ENCODE measurements at regions not wholly inside any gene's neighbourhood (a gene's known extent, or its start where the extent isn't known, plus 50 kb on each side); places are given as distances from the start of the nearest gene placed in this dataset.

- in situ Hi-C loops (cut with MboI; ENCODE audit: low pct_ligation_motif_present in 1 of 4, low pct_unique_long_range_greater_than_20kb in 1 of 4, low sequenced_read_pairs in 3 of 4): no loop called here
- intact Hi-C loops (cut with DNase I; ENCODE audit: low total_unique reads): no loop called here
- H3K27ac ChIP-seq: no peak overlapping the region
- H3K4me3 ChIP-seq: no peak overlapping the region
- H3K27me3 ChIP-seq: no peaks in the 10 kb centered on the region
- no peaks in the 10 kb centered on the region for H3K36me3 ChIP-seq
- H3K9me3 ChIP-seq: no peaks in the 10 kb centered on the region
- DNase-seq: no peak
- H3K4me1 ChIP-seq: no peaks in the 10 kb centered on the region
- TF ChIP-seq POLR2AphosphoS5 (IDR thresholded peaks at IDR 0.05) (no peak), CTCF (IDR thresholded peaks at IDR 0.05) (no peak), EP300 (IDR thresholded peaks at IDR 0.05; ENCODE audit: low read depth) (no peak)
- WGBS, 2 donors (ENCODE audit: low coverage in 1 of 2): 67 to 71% methylated on average over 1 of the region's 1 CpG
Measured at GRCh38 chr4:141390571-141390970, 169.9 kb downstream of the ZNF330 start.

GRCh38 chr4:141391293-141391692, 170.6 kb downstream of the ZNF330 start:
- Histone ChIP-seq H3K27ac (no peak overlapping the region), H3K4me1 (no peaks in the 10 kb centered on the region), H3K27me3 (no peaks in the 10 kb centered on the region), H3K36me3 (no peaks in the 10 kb centered on the region), H3K4me3 (no peak overlapping the region), H3K9me3 (no peaks in the 10 kb centered on the region)
- in situ Hi-C loops (cut with MboI; ENCODE audit: low pct_ligation_motif_present in 1 of 4, low pct_unique_long_range_greater_than_20kb in 1 of 4, low sequenced_read_pairs in 3 of 4) (no loop called here), intact Hi-C loops (cut with DNase I; ENCODE audit: low total_unique reads) (no loop called here)
- TF ChIP-seq POLR2AphosphoS5 (IDR thresholded peaks at IDR 0.05): no peak
- TF ChIP-seq EP300 (IDR thresholded peaks at IDR 0.05; ENCODE audit: low read depth): no peak
- no peak for TF ChIP-seq POLR2A (IDR thresholded peaks at IDR 0.05)
- TF ChIP-seq CTCF (IDR thresholded peaks at IDR 0.05): no peak
- DNase-seq: no peak

GRCh38 chr4:141391771-141392170, 171.1 kb downstream of the ZNF330 start:
- Histone ChIP-seq H3K4me3 (no peak overlapping the region), H3K9me3 (no peaks in the 10 kb centered on the region), H3K36me3 (no peaks in the 10 kb centered on the region), H3K4me1 (no peaks in the 10 kb centered on the region), H3K27ac (no peak overlapping the region), H3K27me3 (no peaks in the 10 kb centered on the region)
- 48 to 59% methylated on average over 2 to 3 of the region's 3 CpGs for WGBS, 2 donors (ENCODE audit: low coverage in 1 of 2)
- DNase-seq: no peak
- intact Hi-C loops (cut with DNase I; ENCODE audit: low total_unique reads): no loop called here
- in situ Hi-C loops (cut with MboI; ENCODE audit: low pct_ligation_motif_present in 1 of 4, low pct_unique_long_range_greater_than_20kb in 1 of 4, low sequenced_read_pairs in 3 of 4): no loop called here
- TF ChIP-seq POLR2A (IDR thresholded peaks at IDR 0.05): no peak
- TF ChIP-seq CTCF (IDR thresholded peaks at IDR 0.05): no peak
- no peak for TF ChIP-seq EP300 (IDR thresholded peaks at IDR 0.05; ENCODE audit: low read depth)
- TF ChIP-seq POLR2AphosphoS5 (IDR thresholded peaks at IDR 0.05): no peak

GRCh38 chr4:141395246-141395830, 174.6 kb downstream of the ZNF330 start:
- in situ Hi-C loops (cut with MboI; ENCODE audit: low pct_ligation_motif_present in 1 of 4, low pct_unique_long_range_greater_than_20kb in 1 of 4, low sequenced_read_pairs in 3 of 4) (no loop called here), intact Hi-C loops (cut with DNase I; ENCODE audit: low total_unique reads) (no loop called here)
- no peak for DNase-seq
- Histone ChIP-seq H3K4me3 (no peak overlapping the region), H3K27ac (no peak overlapping the region), H3K36me3 (no peaks in the 10 kb centered on the region), H3K4me1 (no peaks in the 10 kb centered on the region), H3K9me3 (no peaks in the 10 kb centered on the region), H3K27me3 (no peaks in the 10 kb centered on the region)
- WGBS, 2 donors (ENCODE audit: low coverage in 1 of 2): 80 to 83% methylated on average over 1 of the region's 1 CpG
- TF ChIP-seq POLR2A (IDR thresholded peaks at IDR 0.05) (no peak), EP300 (IDR thresholded peaks at IDR 0.05; ENCODE audit: low read depth) (no peak), CTCF (IDR thresholded peaks at IDR 0.05) (no peak), POLR2AphosphoS5 (IDR thresholded peaks at IDR 0.05) (no peak)
